KMS-11 (cell line): ENCODE measurements at regions not wholly inside any gene's neighbourhood (a gene's known extent, or its start where the extent isn't known, plus 50 kb on each side); places are given as distances from the start of the nearest gene placed in this dataset.

ENCODE experiments used
- H2AFZ ChIP-seq: fragments of 200-600 bp; sonication (generic); 2 replicates; pipeline ENCODE4 v1.6.1; 2016; ENCODE audit warnings: antibody characterized with exemption, mixed run types, low read depth
- H3K27ac ChIP-seq: fragments of 200-600 bp; sonication (generic); 2 replicates; pipeline ENCODE4 v1.6.1; 2016; ENCODE audit warnings: mild to moderate bottlenecking, mixed run types
- H3K27me3 ChIP-seq: fragments of 200-600 bp; sonication (generic); 2 replicates; pipeline ENCODE4 v1.6.1; 2017; ENCODE audit warnings: mild to moderate bottlenecking, low read depth, mixed run types, moderate library complexity; ENCODE audit not compliant: insufficient read depth
- H3K36me3 ChIP-seq: fragments of 200-600 bp; sonication (generic); 2 replicates; pipeline ENCODE4 v1.6.1; 2017; ENCODE audit warnings: mild to moderate bottlenecking, mixed run types; ENCODE audit not compliant: insufficient read depth
- H3K4me1 ChIP-seq: fragments of 200-600 bp; sonication (generic); 2 replicates; pipeline ENCODE4 v1.6.1; 2016; ENCODE audit warnings: mild to moderate bottlenecking, low read depth, mixed run types; ENCODE audit not compliant: poor library complexity, severe bottlenecking
- H3K4me2 ChIP-seq: fragments of 200-600 bp; sonication (generic); 2 replicates; pipeline ENCODE4 v1.7.0; 2016; ENCODE audit warnings: mild to moderate bottlenecking, mixed run types
- H3K4me3 ChIP-seq: fragments of 200-600 bp; sonication (generic); IDR thresholded peaks from 2 replicates; pipeline ENCODE4 v1.6.1; 2017; ENCODE audit warnings: low read depth, low read length, mixed read lengths; ENCODE audit not compliant: insufficient read depth
- H3K79me2 ChIP-seq: fragments of 200-600 bp; sonication (generic); 2 replicates; pipeline ENCODE4 v1.6.1; 2016; ENCODE audit warnings: low read depth, mixed run types; ENCODE audit not compliant: insufficient read depth
- H3K9ac ChIP-seq: fragments of 200-600 bp; sonication (generic); 2 replicates; pipeline ENCODE4 v1.6.1; 2016; ENCODE audit warnings: mild to moderate bottlenecking, mixed run types
- H4K20me1 ChIP-seq: fragments of 200-600 bp; sonication (generic); 2 replicates; pipeline ENCODE4 v1.6.1; 2016; ENCODE audit warnings: mild to moderate bottlenecking, mixed run types; ENCODE audit not compliant: insufficient read depth
- CTCF ChIP-seq: fragments of 200-600 bp; sonication (generic); conservative IDR thresholded peaks from 2 replicates; pipeline ENCODE4 v1.6.1; 2017; ENCODE audit warnings: low read depth, mild to moderate bottlenecking, antibody characterized with exemption, low read length, moderate library complexity, mixed read lengths

- Histone ChIP-seq H3K9ac (no peak overlapping the region), H3K4me1 (no peaks in the 10 kb centered on the region), H2AFZ (no peak overlapping the region), H3K36me3 (no peaks in the 10 kb centered on the region), H4K20me1 (no peaks in the 10 kb centered on the region), H3K27me3 (no peaks in the 10 kb centered on the region), H3K79me2 (no peaks in the 10 kb centered on the region), H3K27ac (no peak overlapping the region), H3K4me2 (no peak overlapping the region), H3K4me3 (no peak overlapping the region)
- no peak for TF ChIP-seq CTCF
Observed at GRCh38 chr1:195076682-195077081, 1531.6 kb downstream of the KCNT2 start.

- no peak overlapping the region for H3K27ac ChIP-seq
- no peak overlapping the region for H3K4me2 ChIP-seq
- no peak overlapping the region for H3K9ac ChIP-seq
- no peaks in the 10 kb centered on the region for H3K36me3 ChIP-seq
- H3K79me2 ChIP-seq = no peaks in the 10 kb centered on the region
- H4K20me1 ChIP-seq = no peaks in the 10 kb centered on the region
- H3K4me1 ChIP-seq = no peaks in the 10 kb centered on the region
- no peaks in the 10 kb centered on the region for H3K27me3 ChIP-seq
- TF ChIP-seq CTCF = no peak
- H2AFZ ChIP-seq = no peak overlapping the region
- H3K4me3 ChIP-seq = no peak overlapping the region
Observed at GRCh38 chr1:195075973-195076372, 1532.3 kb downstream of the KCNT2 start.

- Histone ChIP-seq H2AFZ (no peak overlapping the region), H3K4me3 (no peak overlapping the region), H3K27me3 (no peaks in the 10 kb centered on the region), H3K27ac (no peak overlapping the region), H3K4me1 (no peaks in the 10 kb centered on the region), H4K20me1 (no peaks in the 10 kb centered on the region), H3K4me2 (no peak overlapping the region), H3K9ac (no peak overlapping the region), H3K36me3 (no peaks in the 10 kb centered on the region), H3K79me2 (no peaks in the 10 kb centered on the region)
- TF ChIP-seq CTCF = no peak
Observed at GRCh38 chr1:195071461-195071860, 1536.8 kb downstream of the KCNT2 start.

GRCh38 chr1:195065437-195065836 is 1542.8 kb downstream of the KCNT2 start:
- H2AFZ ChIP-seq = no peak overlapping the region
- no peaks in the 10 kb centered on the region for H3K4me1 ChIP-seq
- H4K20me1 ChIP-seq = no peaks in the 10 kb centered on the region
- H3K27me3 ChIP-seq = no peaks in the 10 kb centered on the region
- H3K27ac ChIP-seq = no peak overlapping the region
- no peaks in the 10 kb centered on the region for H3K79me2 ChIP-seq
- no peak overlapping the region for H3K9ac ChIP-seq
- no peaks in the 10 kb centered on the region for H3K36me3 ChIP-seq
- no peak overlapping the region for H3K4me3 ChIP-seq
- no peak overlapping the region for H3K4me2 ChIP-seq
- no peak for TF ChIP-seq CTCF

GRCh38 chr1:195064358-195064757 is 1543.9 kb downstream of the KCNT2 start:
- Histone ChIP-seq H3K4me1 (no peaks in the 10 kb centered on the region), H3K9ac (no peak overlapping the region), H4K20me1 (no peaks in the 10 kb centered on the region), H3K27me3 (no peaks in the 10 kb centered on the region), H3K27ac (no peak overlapping the region), H3K79me2 (no peaks in the 10 kb centered on the region), H3K4me2 (no peak overlapping the region), H3K36me3 (no peaks in the 10 kb centered on the region), H3K4me3 (no peak overlapping the region), H2AFZ (no peak overlapping the region)
- no peak for TF ChIP-seq CTCF
